A549 (cell line): ENCODE measurements at regions not wholly inside any gene's neighbourhood (a gene's known extent, or its start where the extent isn't known, plus 50 kb on each side); places are given as distances from the start of the nearest gene placed in this dataset.
A peak's percentile ranks its signal among the peaks of the same experiment; 100 is the strongest.

Experiments used
- ATAC-seq, 2 experiments: fragments of 200-7000 bp in 1 of 2; fragments of >200 bp in 1 of 2; cut with Nextera tagmentation in 1 of 2; cut with Tn5 transposase in 1 of 2; 3 replicates each; pipeline versions ENCODE4 v1.8.0 to v1.9.1; 2018 to 2020; ENCODE audit warnings: mild to moderate bottlenecking in 1 of 2, moderate library complexity in 1 of 2
- CTCF ChIA-PET: fragments of 300-600 bp; sonication (Branson Sonifier 250); formaldehyde crosslinking; extraction: SDS; loops from one replicate; lab custom pipeline; 2021; ENCODE audit warnings: antibody characterized with exemption, inconsistent platforms; lab: Yijun Ruan, JAX
- POLR2A ChIA-PET: fragments of 350-600 bp; formaldehyde crosslinking; extraction: SDS; loops from one replicate; lab custom pipeline; 2021; ENCODE audit warnings: antibody characterized with exemption, inconsistent platforms; lab: Yijun Ruan, JAX
- DNase-seq, 2 experiments: peaks; one replicate each; pipeline versions ENCODE4 v3.0.0 to v3.0.0-alpha.2; 2011 to 2016; ENCODE audit warnings: low read depth in 1 of 2, low spot score in 1 of 2
- FAIRE-seq: peaks from 2 replicates; lab custom pipeline; 2011; peaks lifted over from hg19 to GRCh38; lab: Jason Lieb, UNC
- H3K27ac ChIP-seq, 2 experiments: fragments of >200 bp; sonication (Bioruptor Twin); formaldehyde crosslinking; 3 replicates each; pipeline ENCODE4 v1.5.1; 2016 to 2017
- H3K4me1 ChIP-seq: fragments of >200 bp; sonication (Bioruptor Twin); formaldehyde crosslinking; 3 replicates; pipeline ENCODE4 v1.6.1; 2016
- H3K4me2 ChIP-seq: fragments of >200 bp; sonication (Bioruptor Twin); formaldehyde crosslinking; 3 replicates; pipeline ENCODE4 v1.6.1; 2016
- H3K4me3 ChIP-seq: fragments of >200 bp; sonication (Bioruptor Twin); formaldehyde crosslinking; 3 replicates; pipeline ENCODE4 v1.5.1; 2016
- H3K9me3 ChIP-seq: fragments of >200 bp; sonication (Bioruptor Twin); formaldehyde crosslinking; 3 replicates; pipeline ENCODE4 v1.6.1; 2016
- E2F6 ChIP-seq: IDR thresholded peaks from 2 replicates; pipeline ENCODE4 v1.6.1; 2012; ENCODE audit warnings: low read depth, borderline replicate concordance
- FOXS1 ChIP-seq: fragments of 250-450 bp; sonication (Bioruptor Pico); IDR thresholded peaks from 2 replicates; pipeline ENCODE4 v1.5.0; 2020; ENCODE audit warnings: mild to moderate bottlenecking, moderate library complexity
- HDAC2 ChIP-seq: fragments of 200-600 bp; sonication (generic); IDR thresholded peaks from 2 replicates; pipeline ENCODE4 v1.6.1; 2016
- HEYL ChIP-seq: fragments of 250-450 bp; sonication (Bioruptor Pico); IDR thresholded peaks from 2 replicates; pipeline ENCODE4 v1.8.0; 2021; ENCODE audit warnings: mild to moderate bottlenecking, moderate library complexity
- JUN ChIP-seq, 2 experiments: fragments of >200 bp; sonication (Bioruptor Twin); formaldehyde crosslinking; IDR thresholded peaks; 2 replicates in 1 of 2; 3 replicates in 1 of 2; pipeline ENCODE4 v1.6.1; 2016 to 2017
- JUNB ChIP-seq: fragments of >200 bp; sonication (Bioruptor Twin); formaldehyde crosslinking; IDR thresholded peaks from 2 replicates; pipeline ENCODE4 v1.6.1; 2016
- MAFK ChIP-seq: fragments of 450-650 bp; IDR thresholded peaks from 2 replicates; pipeline ENCODE4 v1.6.1; 2014; ENCODE audit not compliant: partially characterized antibody
- MAX ChIP-seq: IDR thresholded peaks from 2 replicates; pipeline ENCODE4 v1.6.1; 2012
- RAD21 ChIP-seq, 2 experiments: fragments of >200 bp in 1 of 2; sonication (Bioruptor Twin) in 1 of 2; formaldehyde crosslinking in 1 of 2; IDR thresholded peaks in 1 of 2; conservative IDR thresholded peaks in 1 of 2; 2 replicates in 1 of 2; 3 replicates in 1 of 2; pipeline ENCODE4 v1.6.1; 2012 to 2018; ENCODE audit warnings: inconsistent platforms in 1 of 2
- RCOR1 ChIP-seq: fragments of 150-350 bp; IDR thresholded peaks from 2 replicates; pipeline ENCODE4 v1.6.1; 2014; ENCODE audit warnings: antibody characterized with exemption, low read length, low read depth
- RNF2 ChIP-seq: fragments of 200-600 bp; sonication (generic); IDR thresholded peaks from 2 replicates; pipeline ENCODE4 v1.6.1; 2016; ENCODE audit warnings: low read depth, mild to moderate bottlenecking, antibody characterized with exemption, moderate library complexity, borderline replicate concordance
- SMC3 ChIP-seq: fragments of >200 bp; sonication (Bioruptor Twin); formaldehyde crosslinking; IDR thresholded peaks from 3 replicates; pipeline ENCODE4 v1.6.1; 2018; ENCODE audit warnings: inconsistent platforms
- USF2 ChIP-seq: fragments of 450-650 bp; IDR thresholded peaks from 2 replicates; pipeline ENCODE4 v1.6.1; 2014; ENCODE audit warnings: antibody characterized with exemption
- WGBS: methylation state at CpG from one replicate; pipeline ENCODE4 v1.1.6; 2017; ENCODE audit errors: missing lambda C conversion rate; 5-methylcytosine and 5-hydroxymethylcytosine counted together
- TF ChIP-seq, protein P1 (sequence below): fragments of >200 bp; sonication (Bioruptor Twin); formaldehyde crosslinking; IDR thresholded peaks from 3 replicates; pipeline ENCODE4 v1.5.1; 2016
- TF ChIP-seq, protein P2 (sequence below): fragments of >200 bp; sonication (Bioruptor Twin); formaldehyde crosslinking; IDR thresholded peaks from 3 replicates; pipeline ENCODE4 v1.6.1; 2016

- 95% methylated on average over 4 of the region's 4 CpGs for WGBS
- Histone ChIP-seq H3K27ac (no peak overlapping the region), H3K4me3 (no peak overlapping the region), H3K9me3 (no peaks in the 10 kb centered on the region), H3K4me2 (no peak overlapping the region), H3K4me1 (no peaks in the 10 kb centered on the region)
- CTCF ChIA-PET = interaction anchor here (0.7 to 1.6 kb wide), 12 partner anchors 9 to 169 kb away, joined by 3 to 9 read pairs (median 4); no protein-coding TSS in a partner anchor
- POLR2A ChIA-PET = no interaction called here
- TF ChIP-seq SMC3 = peak; percentile 69
- no peak for TF ChIP-seq HEYL
- no peak for TF ChIP-seq RCOR1
- no peak for TF ChIP-seq E2F6
- peak; percentile 52 to 61; a peak in 4 of 5 replicates for TF ChIP-seq RAD21 (conservative IDR thresholded peaks at IDR 0.05 in 1 of 2, IDR thresholded peaks at IDR 0.05 in 1 of 2)
- TF ChIP-seq, protein P1, sequence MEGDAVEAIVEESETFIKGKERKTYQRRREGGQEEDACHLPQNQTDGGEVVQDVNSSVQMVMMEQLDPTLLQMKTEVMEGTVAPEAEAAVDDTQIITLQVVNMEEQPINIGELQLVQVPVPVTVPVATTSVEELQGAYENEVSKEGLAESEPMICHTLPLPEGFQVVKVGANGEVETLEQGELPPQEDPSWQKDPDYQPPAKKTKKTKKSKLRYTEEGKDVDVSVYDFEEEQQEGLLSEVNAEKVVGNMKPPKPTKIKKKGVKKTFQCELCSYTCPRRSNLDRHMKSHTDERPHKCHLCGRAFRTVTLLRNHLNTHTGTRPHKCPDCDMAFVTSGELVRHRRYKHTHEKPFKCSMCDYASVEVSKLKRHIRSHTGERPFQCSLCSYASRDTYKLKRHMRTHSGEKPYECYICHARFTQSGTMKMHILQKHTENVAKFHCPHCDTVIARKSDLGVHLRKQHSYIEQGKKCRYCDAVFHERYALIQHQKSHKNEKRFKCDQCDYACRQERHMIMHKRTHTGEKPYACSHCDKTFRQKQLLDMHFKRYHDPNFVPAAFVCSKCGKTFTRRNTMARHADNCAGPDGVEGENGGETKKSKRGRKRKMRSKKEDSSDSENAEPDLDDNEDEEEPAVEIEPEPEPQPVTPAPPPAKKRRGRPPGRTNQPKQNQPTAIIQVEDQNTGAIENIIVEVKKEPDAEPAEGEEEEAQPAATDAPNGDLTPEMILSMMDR = peak; percentile 69
- TF ChIP-seq, protein P2, sequence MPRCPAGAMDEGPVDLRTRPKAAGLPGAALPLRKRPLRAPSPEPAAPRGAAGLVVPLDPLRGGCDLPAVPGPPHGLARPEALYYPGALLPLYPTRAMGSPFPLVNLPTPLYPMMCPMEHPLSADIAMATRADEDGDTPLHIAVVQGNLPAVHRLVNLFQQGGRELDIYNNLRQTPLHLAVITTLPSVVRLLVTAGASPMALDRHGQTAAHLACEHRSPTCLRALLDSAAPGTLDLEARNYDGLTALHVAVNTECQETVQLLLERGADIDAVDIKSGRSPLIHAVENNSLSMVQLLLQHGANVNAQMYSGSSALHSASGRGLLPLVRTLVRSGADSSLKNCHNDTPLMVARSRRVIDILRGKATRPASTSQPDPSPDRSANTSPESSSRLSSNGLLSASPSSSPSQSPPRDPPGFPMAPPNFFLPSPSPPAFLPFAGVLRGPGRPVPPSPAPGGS = no peak
- TF ChIP-seq USF2 = no peak
- no peak for TF ChIP-seq JUNB
- ATAC-seq (peak; percentile 68 to 92; a peak in 5 of 6 replicates), DNase-seq (peak; percentile 35 to 66), FAIRE-seq (peak; percentile 72)
These were observed 261.6 kb upstream of the LMCD1 start for GRCh38 chr3:8239718-8240695.

GRCh38 chr3:8246070-8246469, 255.6 kb upstream of the LMCD1 start:
- WGBS = 36% methylated on average over 2 of the region's 2 CpGs
- H3K9me3 ChIP-seq = no peaks in the 10 kb centered on the region
- no peak for ATAC-seq
- H3K27ac ChIP-seq = no peak overlapping the region
- CTCF ChIA-PET = no interaction called here
- POLR2A ChIA-PET = no interaction called here
- H3K4me2 ChIP-seq = no peak overlapping the region
- TF ChIP-seq FOXS1 (CRISPR knock-in tag) (no peak), HDAC2 (no peak), MAFK (no peak), RNF2 (no peak), HEYL (no peak), JUN (IDR thresholded peaks at IDR 0.05) (no peak), MAX (no peak)
- TF ChIP-seq, protein P1 = no peak
- no peak for DNase-seq
- no peak for FAIRE-seq
- no peaks in the 10 kb centered on the region for H3K4me1 ChIP-seq
- H3K4me3 ChIP-seq = no peak overlapping the region
